ENCODE measurements at regions not wholly inside any gene's neighbourhood (a gene's known extent, or its start where the extent isn't known, plus 50 kb on each side); places are given as distances from the start of the nearest gene placed in this dataset.

DNA sequence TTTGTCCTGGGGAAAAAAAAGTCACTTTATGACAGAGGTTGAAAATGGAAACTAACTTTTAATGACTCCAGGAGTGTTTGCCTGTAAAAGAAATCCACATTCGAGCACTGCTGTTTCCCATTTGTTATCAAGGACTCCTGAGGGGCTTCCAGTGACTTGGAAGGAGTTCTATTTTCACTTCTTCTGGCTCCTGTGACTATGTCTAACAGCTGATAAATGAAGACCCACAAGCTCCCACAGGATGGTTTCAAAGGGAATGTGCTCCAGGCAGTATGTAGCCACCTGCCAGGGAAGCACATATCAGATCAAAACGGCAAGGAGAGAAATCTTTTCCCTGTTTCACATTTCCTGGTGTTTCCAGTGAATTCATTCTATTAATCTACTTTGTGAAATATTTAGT lies 159.8 kb upstream of the FAM241A start:
- TF ChIP-seq, protein P1, sequence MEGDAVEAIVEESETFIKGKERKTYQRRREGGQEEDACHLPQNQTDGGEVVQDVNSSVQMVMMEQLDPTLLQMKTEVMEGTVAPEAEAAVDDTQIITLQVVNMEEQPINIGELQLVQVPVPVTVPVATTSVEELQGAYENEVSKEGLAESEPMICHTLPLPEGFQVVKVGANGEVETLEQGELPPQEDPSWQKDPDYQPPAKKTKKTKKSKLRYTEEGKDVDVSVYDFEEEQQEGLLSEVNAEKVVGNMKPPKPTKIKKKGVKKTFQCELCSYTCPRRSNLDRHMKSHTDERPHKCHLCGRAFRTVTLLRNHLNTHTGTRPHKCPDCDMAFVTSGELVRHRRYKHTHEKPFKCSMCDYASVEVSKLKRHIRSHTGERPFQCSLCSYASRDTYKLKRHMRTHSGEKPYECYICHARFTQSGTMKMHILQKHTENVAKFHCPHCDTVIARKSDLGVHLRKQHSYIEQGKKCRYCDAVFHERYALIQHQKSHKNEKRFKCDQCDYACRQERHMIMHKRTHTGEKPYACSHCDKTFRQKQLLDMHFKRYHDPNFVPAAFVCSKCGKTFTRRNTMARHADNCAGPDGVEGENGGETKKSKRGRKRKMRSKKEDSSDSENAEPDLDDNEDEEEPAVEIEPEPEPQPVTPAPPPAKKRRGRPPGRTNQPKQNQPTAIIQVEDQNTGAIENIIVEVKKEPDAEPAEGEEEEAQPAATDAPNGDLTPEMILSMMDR (IDR thresholded peaks at IDR 0.05; ENCODE audit: low read depth, low read length, missing control alignments), result no peak
- H3K4me3 ChIP-seq (replicated peaks; ENCODE audit: low read depth, low read length), result no peak overlapping the region
- no peak for DNase-seq (ENCODE audit: extremely low read depth, low read depth)

DNA sequence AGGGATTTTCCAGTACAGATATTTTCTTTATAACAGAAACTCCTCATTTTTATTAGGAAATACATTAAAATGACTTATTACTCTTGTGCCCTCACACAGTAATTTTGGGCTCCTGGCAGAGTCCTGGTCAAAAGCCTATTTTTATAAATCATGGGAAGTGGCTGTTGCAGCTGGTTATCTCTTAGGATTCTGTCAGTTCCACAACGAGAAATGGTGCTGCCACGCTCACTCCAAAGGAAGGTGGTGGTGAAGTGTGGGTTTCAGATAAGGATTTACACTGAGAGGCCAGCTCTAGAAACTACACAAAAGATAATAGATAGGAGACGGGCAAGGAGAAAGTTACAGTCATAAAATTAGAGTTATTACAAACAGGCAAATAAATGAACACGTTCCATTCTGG lies 159.2 kb upstream of the FAM241A start:
- TF ChIP-seq, protein P1 (IDR thresholded peaks at IDR 0.05; ENCODE audit: low read depth, low read length, missing control alignments), result no peak
- H3K4me3 ChIP-seq (replicated peaks; ENCODE audit: low read depth, low read length), result no peak overlapping the region
- no peak for DNase-seq (ENCODE audit: extremely low read depth, low read depth)

DNA sequence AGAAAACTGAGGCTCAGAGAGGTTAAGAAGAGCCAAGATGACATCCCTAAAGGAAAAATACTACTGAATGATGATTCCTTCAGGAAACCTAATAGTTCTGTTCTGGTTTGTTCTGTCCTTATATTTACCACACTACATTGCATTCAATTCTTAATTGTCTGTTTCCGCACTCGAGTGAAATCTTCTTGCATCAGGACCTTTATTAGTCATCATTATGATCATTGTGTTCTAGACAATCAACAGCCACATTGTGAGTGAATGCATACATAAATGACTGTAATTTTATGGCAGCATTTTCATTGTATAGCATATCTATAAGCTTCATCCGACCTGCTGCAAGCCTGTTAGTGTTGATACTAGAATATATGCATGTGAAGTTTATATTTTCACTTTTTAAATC lies 156.7 kb upstream of the FAM241A start:
- TF ChIP-seq, protein P1 (IDR thresholded peaks at IDR 0.05; ENCODE audit: low read depth, low read length, missing control alignments), result no peak

DNA sequence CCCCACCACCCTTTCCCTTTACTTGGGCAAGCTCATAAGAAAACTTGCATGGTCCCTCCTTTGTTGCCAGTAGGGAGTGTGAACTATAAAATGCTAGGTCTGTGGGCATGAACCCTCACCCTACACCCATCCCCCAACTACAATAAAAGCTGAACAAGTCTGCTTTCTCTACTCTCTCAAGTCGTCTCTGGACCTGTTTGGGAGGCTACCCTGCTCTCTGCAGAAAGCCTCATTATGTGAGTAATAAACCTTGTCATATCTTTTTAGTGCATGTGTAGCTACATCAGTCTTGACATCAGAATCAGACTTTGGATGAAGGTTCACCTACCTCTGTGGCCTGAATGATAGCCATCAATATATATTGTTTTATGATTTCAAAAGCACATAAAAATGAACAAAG lies 155.4 kb upstream of the FAM241A start:
- no peak overlapping the region for H3K4me3 ChIP-seq (replicated peaks; ENCODE audit: low read depth, low read length)
- no peak for DNase-seq (ENCODE audit: extremely low read depth, low read depth)
- TF ChIP-seq, protein P1 (IDR thresholded peaks at IDR 0.05; ENCODE audit: low read depth, low read length, missing control alignments), result no peak

More for the DNA sequence above, 156.7 kb upstream of the FAM241A start:
- no peak for DNase-seq (ENCODE audit: extremely low read depth, low read depth)
- H3K4me3 ChIP-seq (replicated peaks; ENCODE audit: low read depth, low read length), result no peak overlapping the region

DNA sequence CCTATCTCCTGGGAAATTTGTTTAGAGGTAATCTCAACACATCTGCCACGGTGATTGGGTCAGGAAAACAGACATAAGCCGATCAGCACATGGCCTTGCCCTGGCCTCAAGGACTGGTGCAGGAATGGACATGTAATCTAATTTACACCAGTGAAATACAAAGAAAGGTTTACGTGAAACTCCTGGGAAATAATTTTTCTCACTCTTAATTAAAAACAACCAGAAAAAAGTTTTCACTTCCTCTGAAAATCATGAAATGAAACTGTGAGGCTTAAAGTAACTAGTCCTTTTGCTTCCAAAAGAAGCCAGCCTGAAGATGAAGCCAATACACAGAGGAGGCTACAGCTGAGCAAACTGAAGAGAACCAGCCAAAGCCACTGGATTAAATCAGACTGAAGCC lies 154.1 kb upstream of the FAM241A start:
- H3K4me3 ChIP-seq (replicated peaks; ENCODE audit: low read depth, low read length), result no peak overlapping the region
- DNase-seq (ENCODE audit: extremely low read depth, low read depth), result no peak
- TF ChIP-seq, protein P1 (IDR thresholded peaks at IDR 0.05; ENCODE audit: low read depth, low read length, missing control alignments), result no peak

DNA sequence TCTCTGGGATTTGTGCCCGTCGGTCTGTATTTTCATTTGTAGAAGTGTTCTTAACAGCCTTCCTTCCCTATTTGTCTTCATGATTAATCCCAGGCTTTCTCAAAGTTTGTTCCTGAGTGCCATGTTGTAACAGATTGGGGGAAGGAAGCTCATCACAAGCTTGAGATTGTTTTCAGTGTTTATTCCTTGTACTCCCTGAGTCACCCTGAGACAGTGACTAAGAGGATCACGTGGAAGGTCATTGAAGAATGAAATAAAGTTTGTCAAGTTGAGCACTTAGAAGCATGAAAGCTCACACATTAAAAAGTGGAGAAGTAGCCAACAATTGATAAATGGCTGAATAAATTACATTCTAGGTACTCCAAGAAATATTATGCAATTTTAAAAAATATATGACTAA lies 153.5 kb upstream of the FAM241A start:
- no peak overlapping the region for H3K4me3 ChIP-seq (replicated peaks; ENCODE audit: low read depth, low read length)
- DNase-seq (ENCODE audit: extremely low read depth, low read depth), result peak; percentile 69
- TF ChIP-seq, protein P1 (IDR thresholded peaks at IDR 0.05; ENCODE audit: low read depth, low read length, missing control alignments), result no peak

Measured in HFF-Myc (cell line).